AG09309 (cell line): ENCODE measurements at regions not wholly inside any gene's neighbourhood (a gene's known extent, or its start where the extent isn't known, plus 50 kb on each side); places are given as distances from the start of the nearest gene placed in this dataset.
A peak's percentile ranks its signal among the peaks of the same experiment; 100 is the strongest.
"Not testable (repeated sequence)": the region's sequence is repeated elsewhere in the genome, so short reads cannot be mapped to it uniquely, and the experiment has no call there.

ENCODE experiments used
- DNase-seq: peaks from one replicate; pipeline ENCODE4 v3.0.0-alpha.2; 2010; ENCODE audit warnings: low read depth
- H3K4me3 ChIP-seq: 2 replicates; pipeline ENCODE4 v1.5.1; 2011; ENCODE audit warnings: mild to moderate bottlenecking, low read depth, low read length, moderate library complexity; ENCODE audit not compliant: control insufficient read depth
- CTCF ChIP-seq: IDR thresholded peaks from 2 replicates; pipeline ENCODE4 v1.5.1; 2011; ENCODE audit warnings: mild to moderate bottlenecking, low read depth, low read length, inconsistent platforms; ENCODE audit not compliant: insufficient read depth, control insufficient read depth; ENCODE audit errors: missing control alignments

GRCh38 chr2:12456293-12457106 lies 260.2 kb upstream of the TRIB2 start:
- H3K4me3 ChIP-seq, result no peak overlapping the region
- TF ChIP-seq CTCF, result no peak
- DNase-seq, result peak; percentile 99

- no peak for TF ChIP-seq CTCF
- DNase-seq, result no peak
- H3K4me3 ChIP-seq, result no peak overlapping the region
Observed at GRCh38 chr2:12457831-12458230, 258.9 kb upstream of the TRIB2 start.

- TF ChIP-seq CTCF, result no peak
- H3K4me3 ChIP-seq, result no peak overlapping the region
- DNase-seq, result no peak
Observed at GRCh38 chr2:12463189-12463588, 253.5 kb upstream of the TRIB2 start.

GRCh38 chr2:12465631-12466135 lies 251.1 kb upstream of the TRIB2 start:
- no peak overlapping the region for H3K4me3 ChIP-seq
- DNase-seq, result no peak
- no peak for TF ChIP-seq CTCF

GRCh38 chr2:12467303-12467702 lies 249.4 kb upstream of the TRIB2 start:
- H3K4me3 ChIP-seq, result no peak overlapping the region
- no peak for TF ChIP-seq CTCF
- no peak for DNase-seq

- DNase-seq, result no peak
- no peak for TF ChIP-seq CTCF
- H3K4me3 ChIP-seq, result no peak overlapping the region
Observed at GRCh38 chr2:12469141-12469561, 247.6 kb upstream of the TRIB2 start.

- not testable (repeated sequence) for H3K4me3 ChIP-seq, DNase-seq
Observed at GRCh38 chr2:12472265-12472664, 244.5 kb upstream of the TRIB2 start.
